T-cell (primary cell): ENCODE measurements at regions not wholly inside any gene's neighbourhood (a gene's known extent, or its start where the extent isn't known, plus 50 kb on each side); places are given as distances from the start of the nearest gene placed in this dataset.

Experiments
- ATAC-seq, 4 experiments: fragments of 200-7000 bp in 3 of 4; fragments of 150-1000 bp in 1 of 4; cut with Tn5 transposase; replicated peaks in 1 of 4; 1 replicate in 3 of 4; 2 replicates in 1 of 4; pipeline ENCODE4 v1.10.0; 2021; ENCODE audit warnings: moderate library complexity in 3 of 4, mild to moderate bottlenecking in 2 of 4, moderate number of reproducible peaks in 1 of 4
- CTCF ChIA-PET, 2 donors: fragments of 300-600 bp; sonication (Branson Sonifier 250); formaldehyde crosslinking; loops; one replicate each; lab custom pipeline; 2022; ENCODE audit warnings: antibody characterized with exemption in 2 of 2; lab: Charles Lee
- POLR2A ChIA-PET, 2 donors: fragments of 300-600 bp; sonication (Branson Sonifier 250); formaldehyde crosslinking; loops; one replicate each; lab custom pipeline; 2022; ENCODE audit warnings: antibody characterized with exemption in 2 of 2; lab: Charles Lee
- DNase-seq, 35 experiments: peaks; one replicate each; pipeline versions ENCODE4 v3.0.0 to v3.0.0-alpha.2; 2013 to 2023
- H3K27ac ChIP-seq: one replicate; pipeline ENCODE4 v1.5.1; 2013; ENCODE audit warnings: low read length
- H3K27me3 ChIP-seq, 2 experiments: replicated peaks in 1 of 2; 1 replicate in 1 of 2; 2 replicates in 1 of 2; pipeline versions ENCODE4 v1.6.1 to v1.7.0; 2013; ENCODE audit warnings: low read length in 1 of 2, mixed read lengths in 1 of 2; ENCODE audit not compliant: control insufficient read depth in 2 of 2, insufficient read depth in 2 of 2; ENCODE audit errors: extremely low read depth in 1 of 2
- H3K36me3 ChIP-seq, 2 donors: 1 replicate in 1 of 2; 2 replicates in 1 of 2; pipeline versions ENCODE4 v1.6.1 to v1.7.0; 2013; ENCODE audit warnings: low read length in 1 of 2; ENCODE audit not compliant: control insufficient read depth in 2 of 2, insufficient read depth in 1 of 2; ENCODE audit errors: extremely low read depth in 1 of 2
- H3K4me1 ChIP-seq, 2 experiments: 1 replicate in 1 of 2; 2 replicates in 1 of 2; pipeline versions ENCODE4 v1.6.1 to v1.7.0; 2013; ENCODE audit warnings: low read length in 2 of 2, mixed read lengths in 1 of 2; ENCODE audit not compliant: insufficient read depth in 2 of 2, control insufficient read depth in 1 of 2; ENCODE audit errors: extremely low read depth in 1 of 2
- H3K4me3 ChIP-seq, 2 donors: 1 replicate in 1 of 2; 2 replicates in 1 of 2; pipeline versions ENCODE4 v1.5.1 to v1.7.0; 2013; ENCODE audit warnings: mild to moderate bottlenecking in 2 of 2, low read length in 1 of 2, moderate library complexity in 1 of 2; ENCODE audit not compliant: control insufficient read depth in 1 of 2; ENCODE audit errors: extremely low read depth in 1 of 2
- H3K9me3 ChIP-seq: 2 replicates; pipeline ENCODE4 v1.7.0; 2013
- H3K27ac Mint-ChIP-seq, 2 donors: one replicate each; pipeline ENCODE4 v1.8.0; 2020 to 2021; ENCODE audit warnings: mild to moderate bottlenecking in 2 of 2, mixed read lengths in 2 of 2
- H3K27me3 Mint-ChIP-seq, 2 donors: one replicate each; pipeline ENCODE4 v1.8.0; 2021 to 2022; ENCODE audit warnings: mixed read lengths in 2 of 2
- H3K36me3 Mint-ChIP-seq: one replicate; pipeline ENCODE4 v1.8.0; 2021; ENCODE audit warnings: mixed read lengths
- H3K4me1 Mint-ChIP-seq, 3 donors: one replicate each; pipeline ENCODE4 v1.8.0; 2020 to 2022; ENCODE audit warnings: mixed read lengths in 3 of 3, mild to moderate bottlenecking in 1 of 3
- H3K4me3 Mint-ChIP-seq, 3 donors: one replicate each; pipeline ENCODE4 v1.8.0; 2020 to 2022; ENCODE audit warnings: mild to moderate bottlenecking in 3 of 3, mixed read lengths in 3 of 3, moderate library complexity in 3 of 3
- H3K9me3 Mint-ChIP-seq, 3 donors: one replicate each; pipeline ENCODE4 v1.8.0; 2020 to 2022; ENCODE audit warnings: mixed read lengths in 3 of 3
- WGBS: methylation state at CpG from one replicate; pipeline ENCODE4 v1.1.5; 2013; ENCODE audit warnings: missing lambda C conversion rate; ENCODE audit not compliant: insufficient coverage; 5-methylcytosine and 5-hydroxymethylcytosine counted together

GRCh38 chr11:42021911-42022310 lies 562.5 kb upstream of the LRRC4C start:
- CTCF ChIA-PET = no interaction called here
- no peak overlapping the region for H3K27ac ChIP-seq
- H3K4me3 ChIP-seq = no peak overlapping the region
- POLR2A ChIA-PET = no interaction called here
- no CpG with 5 or more reads among the region's 2 CpGs for WGBS
- H3K9me3 ChIP-seq = no peaks in the 10 kb centered on the region
- H3K36me3 ChIP-seq = no peaks in the 10 kb centered on the region
- H3K4me1 Mint-ChIP-seq = no peaks in the 10 kb centered on the region
- no peaks in the 10 kb centered on the region for H3K36me3 Mint-ChIP-seq
- H3K4me3 Mint-ChIP-seq = no peak overlapping the region
- no peaks in the 10 kb centered on the region for H3K4me1 ChIP-seq
- no peak for DNase-seq
- H3K27ac Mint-ChIP-seq = no peak overlapping the region
- peaks cover 23 to 31% (median 27%) of the 10 kb centered on the region in 3 donors for H3K9me3 Mint-ChIP-seq
- H3K27me3 ChIP-seq = no peaks in the 10 kb centered on the region
- H3K27me3 Mint-ChIP-seq = no peaks in the 10 kb centered on the region
- ATAC-seq = no peak

GRCh38 chr11:42023267-42023666 lies 563.8 kb upstream of the LRRC4C start:
- Mint-ChIP-seq H3K27ac (no peak overlapping the region), H3K4me1 (no peaks in the 10 kb centered on the region), H3K4me3 (no peak overlapping the region), H3K9me3 (peaks cover 24 to 32% (median 30%) of the 10 kb centered on the region in 3 donors), H3K27me3 (no peaks in the 10 kb centered on the region), H3K36me3 (no peaks in the 10 kb centered on the region)
- DNase-seq (no peak), ATAC-seq (no peak)
- H3K27ac ChIP-seq = no peak overlapping the region
- no peak overlapping the region for H3K4me3 ChIP-seq
- H3K27me3 ChIP-seq = no peaks in the 10 kb centered on the region
- no peaks in the 10 kb centered on the region for H3K9me3 ChIP-seq
- CTCF ChIA-PET = no interaction called here
- H3K36me3 ChIP-seq = no peaks in the 10 kb centered on the region
- H3K4me1 ChIP-seq = no peaks in the 10 kb centered on the region
- POLR2A ChIA-PET = no interaction called here

GRCh38 chr11:42025121-42025803 lies 565.8 kb upstream of the LRRC4C start:
- no CpG with 5 or more reads among the region's 4 CpGs for WGBS
- H3K9me3 ChIP-seq = no peaks in the 10 kb centered on the region
- Mint-ChIP-seq H3K4me3 (no peak overlapping the region), H3K36me3 (no peaks in the 10 kb centered on the region), H3K4me1 (no peaks in the 10 kb centered on the region), H3K27ac (no peak overlapping the region), H3K9me3 (peaks cover 18 to 33% (median 25%) of the 10 kb centered on the region in 3 donors), H3K27me3 (no peaks in the 10 kb centered on the region)
- no peaks in the 10 kb centered on the region for H3K4me1 ChIP-seq
- ChIA-PET CTCF (no interaction called here), POLR2A (no interaction called here)
- ATAC-seq = no peak
- no peak overlapping the region for H3K4me3 ChIP-seq
- no peak for DNase-seq
- H3K27me3 ChIP-seq = no peaks in the 10 kb centered on the region
- H3K27ac ChIP-seq = no peak overlapping the region
- H3K36me3 ChIP-seq = no peaks in the 10 kb centered on the region

GRCh38 chr11:42034826-42035225 lies 575.4 kb upstream of the LRRC4C start:
- Histone ChIP-seq H3K36me3 (no peaks in the 10 kb centered on the region), H3K4me1 (no peaks in the 10 kb centered on the region), H3K4me3 (no peak overlapping the region), H3K9me3 (no peaks in the 10 kb centered on the region), H3K27me3 (no peaks in the 10 kb centered on the region), H3K27ac (no peak overlapping the region)
- no peaks in the 10 kb centered on the region for H3K4me1 Mint-ChIP-seq
- POLR2A ChIA-PET = no interaction called here
- peaks cover 2 to 19% (median 11%) of the 10 kb centered on the region in 3 donors for H3K9me3 Mint-ChIP-seq
- no peaks in the 10 kb centered on the region for H3K36me3 Mint-ChIP-seq
- DNase-seq (no peak), ATAC-seq (no peak)
- no peak overlapping the region for H3K27ac Mint-ChIP-seq
- H3K4me3 Mint-ChIP-seq = no peak overlapping the region
- CTCF ChIA-PET = no interaction called here
- H3K27me3 Mint-ChIP-seq = no peaks in the 10 kb centered on the region

GRCh38 chr11:42036201-42036600 lies 576.7 kb upstream of the LRRC4C start:
- Histone ChIP-seq H3K4me3 (no peak overlapping the region), H3K27ac (no peak overlapping the region), H3K27me3 (no peaks in the 10 kb centered on the region), H3K4me1 (no peaks in the 10 kb centered on the region), H3K36me3 (no peaks in the 10 kb centered on the region), H3K9me3 (no peaks in the 10 kb centered on the region)
- ChIA-PET POLR2A (no interaction called here), CTCF (no interaction called here)
- no peak for ATAC-seq
- no peak overlapping the region for H3K27ac Mint-ChIP-seq
- DNase-seq = no peak
- H3K9me3 Mint-ChIP-seq = peaks cover 2 to 19% (median 7%) of the 10 kb centered on the region in 3 donors
- no peaks in the 10 kb centered on the region for H3K27me3 Mint-ChIP-seq
- no peak overlapping the region for H3K4me3 Mint-ChIP-seq
- WGBS = no CpG with 5 or more reads among the region's 2 CpGs
- H3K36me3 Mint-ChIP-seq = no peaks in the 10 kb centered on the region
- no peaks in the 10 kb centered on the region for H3K4me1 Mint-ChIP-seq

GRCh38 chr11:42043312-42043711 lies 583.9 kb upstream of the LRRC4C start:
- Mint-ChIP-seq H3K4me1 (no peaks in the 10 kb centered on the region), H3K27me3 (no peaks in the 10 kb centered on the region), H3K27ac (no peak overlapping the region), H3K9me3 (peaks cover 8 to 27% (median 17%) of the 10 kb centered on the region in 3 donors), H3K4me3 (no peak overlapping the region), H3K36me3 (no peaks in the 10 kb centered on the region)
- H3K9me3 ChIP-seq = peaks cover 3% of the 10 kb centered on the region
- H3K4me3 ChIP-seq = no peak overlapping the region
- ChIA-PET CTCF (no interaction called here), POLR2A (no interaction called here)
- no peaks in the 10 kb centered on the region for H3K36me3 ChIP-seq
- no peaks in the 10 kb centered on the region for H3K4me1 ChIP-seq
- no peak for DNase-seq
- no peaks in the 10 kb centered on the region for H3K27me3 ChIP-seq
- no peak for ATAC-seq
- no peak overlapping the region for H3K27ac ChIP-seq
